C4-2B (cell line): ENCODE measurements at regions not wholly inside any gene's neighbourhood (a gene's known extent, or its start where the extent isn't known, plus 50 kb on each side); places are given as distances from the start of the nearest gene placed in this dataset.

Experiments
- H3K27ac ChIP-seq: fragments of 450-650 bp; 2 replicates; pipeline ENCODE4 v1.5.1; 2017
- CTCF ChIP-seq: fragments of 450-650 bp; conservative IDR thresholded peaks from 2 replicates; pipeline ENCODE4 v1.5.1; 2017; ENCODE audit warnings: mild to moderate bottlenecking
- ZFX ChIP-seq: fragments of 450-650 bp; IDR thresholded peaks from 2 replicates; pipeline ENCODE4 v1.6.1; 2017

GRCh38 chr13:74361274-74361673 lies 227.1 kb upstream of the KLF12 start:
- no peak for TF ChIP-seq CTCF

GRCh38 chr13:74346960-74347359 lies 212.8 kb upstream of the KLF12 start:
- no peak overlapping the region for H3K27ac ChIP-seq
- TF ChIP-seq ZFX (no peak), CTCF (no peak)

More at GRCh38 chr13:74361274-74361673, 227.1 kb upstream of the KLF12 start:
- no peak overlapping the region for H3K27ac ChIP-seq

- TF ChIP-seq ZFX (no peak), CTCF (no peak)
- H3K27ac ChIP-seq: no peak overlapping the region
Measured at GRCh38 chr13:74338341-74338740, 204.1 kb upstream of the KLF12 start.

- TF ChIP-seq ZFX (no peak), CTCF (no peak)
- H3K27ac ChIP-seq: no peak overlapping the region
Measured at GRCh38 chr13:74336546-74336945, 202.3 kb upstream of the KLF12 start.

- H3K27ac ChIP-seq: no peak overlapping the region
- TF ChIP-seq CTCF (no peak), ZFX (no peak)
Measured at GRCh38 chr13:74335370-74335769, 201.2 kb upstream of the KLF12 start.

- TF ChIP-seq ZFX: no peak
- no peak for TF ChIP-seq CTCF
- H3K27ac ChIP-seq: no peak overlapping the region
Measured at GRCh38 chr13:74329962-74330361, 195.8 kb upstream of the KLF12 start.

- no peak for TF ChIP-seq CTCF
- no peak for TF ChIP-seq ZFX
- H3K27ac ChIP-seq: no peak overlapping the region
Measured at GRCh38 chr13:74325106-74325505, 190.9 kb upstream of the KLF12 start.
